ENCODE measurements at regions not wholly inside any gene's neighbourhood (a gene's known extent, or its start where the extent isn't known, plus 50 kb on each side); places are given as distances from the start of the nearest gene placed in this dataset.

DNA sequence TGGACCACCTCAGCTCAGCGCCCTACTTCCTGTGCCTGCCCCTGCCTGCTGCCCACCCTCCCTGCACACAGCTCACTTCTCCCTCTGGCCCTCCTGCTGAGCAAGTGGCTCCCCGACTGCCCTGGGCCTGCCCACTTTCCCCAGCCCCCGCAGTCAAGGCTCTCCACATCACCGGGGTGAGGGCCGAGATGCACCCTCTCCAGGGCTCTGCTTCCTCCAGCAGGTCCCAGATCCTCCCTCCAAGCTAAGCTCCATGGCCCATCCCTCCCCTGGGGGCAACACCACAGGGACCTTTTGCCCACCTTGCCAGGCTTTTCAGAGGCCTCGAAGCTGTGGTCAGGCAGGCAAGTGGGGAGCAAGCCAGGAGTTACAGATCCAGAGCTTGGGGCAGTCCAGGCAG lies 820.2 kb downstream of the KCNJ18 start:
- CTCF ChIA-PET, result no interaction called here
- TF ChIP-seq, protein P1, sequence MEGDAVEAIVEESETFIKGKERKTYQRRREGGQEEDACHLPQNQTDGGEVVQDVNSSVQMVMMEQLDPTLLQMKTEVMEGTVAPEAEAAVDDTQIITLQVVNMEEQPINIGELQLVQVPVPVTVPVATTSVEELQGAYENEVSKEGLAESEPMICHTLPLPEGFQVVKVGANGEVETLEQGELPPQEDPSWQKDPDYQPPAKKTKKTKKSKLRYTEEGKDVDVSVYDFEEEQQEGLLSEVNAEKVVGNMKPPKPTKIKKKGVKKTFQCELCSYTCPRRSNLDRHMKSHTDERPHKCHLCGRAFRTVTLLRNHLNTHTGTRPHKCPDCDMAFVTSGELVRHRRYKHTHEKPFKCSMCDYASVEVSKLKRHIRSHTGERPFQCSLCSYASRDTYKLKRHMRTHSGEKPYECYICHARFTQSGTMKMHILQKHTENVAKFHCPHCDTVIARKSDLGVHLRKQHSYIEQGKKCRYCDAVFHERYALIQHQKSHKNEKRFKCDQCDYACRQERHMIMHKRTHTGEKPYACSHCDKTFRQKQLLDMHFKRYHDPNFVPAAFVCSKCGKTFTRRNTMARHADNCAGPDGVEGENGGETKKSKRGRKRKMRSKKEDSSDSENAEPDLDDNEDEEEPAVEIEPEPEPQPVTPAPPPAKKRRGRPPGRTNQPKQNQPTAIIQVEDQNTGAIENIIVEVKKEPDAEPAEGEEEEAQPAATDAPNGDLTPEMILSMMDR (IDR thresholded peaks at IDR 0.05; ENCODE audit: insufficient read depth, low read length, missing control alignments), result no peak

DNA sequence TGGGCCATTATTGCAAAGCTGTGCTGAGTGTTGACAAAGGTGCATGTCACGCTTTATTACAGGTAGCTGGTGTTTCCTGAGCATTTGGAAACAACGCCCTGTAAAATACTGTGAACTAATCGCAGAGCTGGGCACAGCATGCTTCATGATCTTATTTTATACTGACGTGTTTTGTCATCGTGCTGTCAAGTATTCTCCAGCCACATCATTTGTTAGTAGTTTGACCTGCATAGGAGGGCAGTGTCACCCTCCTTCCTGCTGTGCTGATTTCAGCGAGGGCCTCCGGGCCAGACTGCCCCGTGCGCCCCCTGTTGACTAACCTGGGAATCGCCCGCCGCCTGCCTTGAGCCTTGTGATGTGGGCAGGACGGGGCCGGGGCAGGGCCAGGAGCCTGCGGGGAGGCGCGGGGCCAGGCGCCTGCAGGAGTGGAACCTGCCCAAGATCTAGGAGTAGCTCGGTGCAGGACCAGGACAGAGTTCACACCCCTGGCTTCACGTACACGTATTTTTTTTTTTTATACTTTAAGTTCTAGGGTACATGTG lies 820.7 kb downstream of the KCNJ18 start:
- TF ChIP-seq, protein P1 (IDR thresholded peaks at IDR 0.05; ENCODE audit: insufficient read depth, low read length, missing control alignments), result no peak
- H3K4me3 ChIP-seq (ENCODE audit: low read depth, low read length), result no peak overlapping the region
- no peak for DNase-seq (ENCODE audit: low read depth, low spot score)
- CTCF ChIA-PET, result no interaction called here
- POLR2A ChIA-PET, result no interaction called here

More for the DNA sequence above, 820.2 kb downstream of the KCNJ18 start:
- H3K4me3 ChIP-seq (ENCODE audit: low read depth, low read length), result no peak overlapping the region
- no peak for DNase-seq (ENCODE audit: low read depth, low spot score)
- POLR2A ChIA-PET, result no interaction called here

DNA sequence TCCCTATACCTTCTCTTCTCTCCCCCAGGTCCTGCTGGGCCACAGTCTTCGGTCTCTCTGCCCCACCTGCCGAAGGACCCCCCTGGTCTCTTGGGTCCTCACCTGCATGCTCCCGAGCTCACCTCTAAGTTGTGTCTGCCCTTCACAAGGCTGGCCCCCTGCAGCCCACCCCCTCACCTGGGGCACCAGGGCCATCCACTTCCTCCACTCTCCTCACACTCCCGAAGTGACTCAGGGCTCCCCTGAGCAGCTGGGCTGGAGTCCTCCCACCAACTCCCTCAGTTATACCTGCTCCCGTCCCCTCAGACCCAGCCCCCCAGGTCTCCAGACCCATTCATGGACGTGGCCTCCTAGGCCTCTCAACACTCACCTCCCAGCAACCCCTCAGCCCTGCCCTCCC lies 822.0 kb downstream of the KCNJ18 start:
- POLR2A ChIA-PET, result no interaction called here
- DNase-seq (ENCODE audit: low read depth, low spot score), result no peak
- TF ChIP-seq, protein P1 (IDR thresholded peaks at IDR 0.05; ENCODE audit: insufficient read depth, low read length, missing control alignments), result no peak
- H3K4me3 ChIP-seq (ENCODE audit: low read depth, low read length), result no peak overlapping the region
- CTCF ChIA-PET, result no interaction called here

DNA sequence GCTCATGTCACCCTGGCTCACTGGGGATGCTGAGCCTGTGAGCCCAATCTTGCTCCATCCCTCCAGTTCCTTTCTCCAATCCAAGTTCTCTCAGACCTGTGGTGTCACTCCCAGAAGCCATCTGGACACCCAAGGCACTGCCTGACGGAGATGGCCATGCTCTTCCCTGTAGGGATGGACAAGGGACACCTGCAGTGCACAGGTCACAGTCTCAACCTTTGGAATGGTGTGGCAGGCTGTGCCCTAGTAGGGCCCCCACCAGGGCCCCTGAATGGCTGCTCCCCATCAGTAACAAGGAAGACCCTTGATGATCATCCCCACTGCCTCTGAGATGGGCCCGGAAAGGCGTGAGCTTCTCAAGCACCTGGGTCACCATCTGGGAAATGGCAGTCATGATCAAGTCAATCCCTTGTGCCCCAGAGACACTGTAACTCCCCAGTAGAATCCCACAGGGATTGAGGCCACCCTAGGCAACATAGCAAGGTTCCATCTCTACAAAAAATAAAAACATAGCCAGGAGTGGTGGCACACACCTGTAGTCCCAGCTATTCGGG lies 822.5 kb downstream of the KCNJ18 start:
- POLR2A ChIA-PET, result no interaction called here
- DNase-seq (ENCODE audit: low read depth, low spot score), result no peak
- CTCF ChIA-PET, result no interaction called here
- no peak overlapping the region for H3K4me3 ChIP-seq (ENCODE audit: low read depth, low read length)
- TF ChIP-seq, protein P1 (IDR thresholded peaks at IDR 0.05; ENCODE audit: insufficient read depth, low read length, missing control alignments), result no peak

DNA sequence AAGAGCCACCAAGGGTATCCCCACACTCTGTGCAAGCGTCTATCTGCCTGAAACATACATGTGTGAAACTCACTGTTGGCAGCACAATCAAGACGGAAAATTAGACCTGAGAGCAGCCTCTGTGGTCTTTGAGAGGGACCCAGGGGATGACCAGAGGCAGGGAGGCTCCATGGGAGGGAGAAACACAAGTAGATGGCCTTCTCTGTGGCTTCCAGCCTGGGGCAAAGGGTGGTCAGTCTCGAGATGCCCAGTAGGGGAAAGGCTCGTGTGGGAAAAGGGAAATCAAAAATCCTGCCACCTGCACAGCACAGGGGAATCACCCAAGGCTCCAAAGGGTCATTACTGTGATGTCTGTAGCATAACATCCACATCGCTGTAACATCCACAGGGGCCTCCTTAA lies 823.3 kb downstream of the KCNJ18 start:
- POLR2A ChIA-PET, result no interaction called here
- CTCF ChIA-PET, result no interaction called here
- TF ChIP-seq, protein P1 (IDR thresholded peaks at IDR 0.05; ENCODE audit: insufficient read depth, low read length, missing control alignments), result no peak

DNA sequence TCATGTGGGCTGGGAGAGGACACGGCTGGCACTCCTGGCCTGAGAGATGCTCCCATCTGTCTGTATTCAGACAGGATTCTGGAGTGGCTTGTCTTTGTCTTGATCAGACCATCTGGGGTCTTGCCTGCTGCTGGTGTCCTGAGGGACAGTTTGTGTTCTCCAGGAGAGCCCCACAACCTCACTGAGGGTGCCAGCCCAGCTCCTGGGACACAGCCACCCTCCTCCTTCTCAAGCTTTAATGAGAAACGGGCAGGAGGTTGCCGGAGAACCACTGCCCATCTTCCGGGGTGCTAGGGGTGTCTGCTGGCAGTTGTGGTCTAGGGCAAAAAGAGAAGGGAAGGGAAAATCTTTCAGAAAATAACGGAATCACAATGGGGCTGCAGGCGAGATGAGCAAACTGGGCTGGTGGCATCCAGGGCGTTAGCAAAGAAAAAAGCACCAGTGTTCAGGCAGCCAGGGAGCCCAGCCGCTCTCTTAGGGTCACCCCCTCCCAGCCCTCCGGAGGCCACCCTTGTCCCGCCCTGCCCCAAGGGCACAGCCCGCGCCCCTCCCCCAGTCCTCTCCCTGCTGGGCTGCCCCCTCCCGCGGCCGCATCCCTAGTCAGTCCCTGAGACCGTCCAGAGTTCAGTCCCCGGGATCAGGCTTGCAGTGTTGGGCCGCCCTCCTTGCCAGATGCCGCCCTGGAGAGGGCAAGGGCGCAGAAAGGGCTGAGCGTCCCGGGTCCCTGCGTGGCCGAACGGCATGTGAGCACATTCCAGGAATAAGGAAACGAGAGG lies 824.7 kb downstream of the KCNJ18 start:
- DNase-seq (ENCODE audit: low read depth, low spot score), result no peak
- CTCF ChIA-PET, result no interaction called here
- TF ChIP-seq, protein P1 (IDR thresholded peaks at IDR 0.05; ENCODE audit: insufficient read depth, low read length, missing control alignments), result no peak
- POLR2A ChIA-PET, result no interaction called here
- H3K4me3 ChIP-seq (ENCODE audit: low read depth, low read length), result no peak overlapping the region

More for the DNA sequence above, 823.3 kb downstream of the KCNJ18 start:
- H3K4me3 ChIP-seq (ENCODE audit: low read depth, low read length), result no peak overlapping the region
- DNase-seq (ENCODE audit: low read depth, low spot score), result no peak
